ENCODE measurements at regions not wholly inside any gene's neighbourhood (a gene's known extent, or its start where the extent isn't known, plus 50 kb on each side); places are given as distances from the start of the nearest gene placed in this dataset.

- intact Hi-C loops (cut with DNase I) = no loop called here
- DNase-seq (ENCODE audit: low spot score in 2 of 2) = no peak
These were observed 195.2 kb downstream of the DAD1 start for GRCh38 chr14:22393796-22394195.

GRCh38 chr14:22391908-22392565 is 197.0 kb downstream of the DAD1 start:
- intact Hi-C loops (cut with DNase I) = no loop called here

More at GRCh38 chr14:22393796-22394195, 195.2 kb downstream of the DAD1 start:
- Histone ChIP-seq H3K4me1 (no peaks in the 10 kb centered on the region), H3K27me3 (no peaks in the 10 kb centered on the region), H3K36me3 (no peaks in the 10 kb centered on the region), H3K4me3 (no peak overlapping the region), H3K9me3 (no peaks in the 10 kb centered on the region), H3K27ac (no peak overlapping the region)
- TF ChIP-seq CTCF (IDR thresholded peaks at IDR 0.05) = no peak

GRCh38 chr14:22390824-22391461 is 198.1 kb downstream of the DAD1 start:
- Histone ChIP-seq H3K36me3 (no peaks in the 10 kb centered on the region), H3K27me3 (no peaks in the 10 kb centered on the region), H3K9me3 (no peaks in the 10 kb centered on the region), H3K4me3 (no peak overlapping the region), H3K4me1 (peaks cover 0 to 3% of the 10 kb centered on the region in 2 donors), H3K27ac (no peak overlapping the region)
- intact Hi-C loops (cut with DNase I) = no loop called here
- TF ChIP-seq CTCF (IDR thresholded peaks at IDR 0.05) = no peak
- DNase-seq (ENCODE audit: low spot score in 2 of 2) = no peak

More at GRCh38 chr14:22391908-22392565, 197.0 kb downstream of the DAD1 start:
- no peak overlapping the region for H3K4me3 ChIP-seq
- peak in 1 of 2 donors; percentile 69 for DNase-seq (ENCODE audit: low spot score in 2 of 2)
- H3K9me3 ChIP-seq = no peaks in the 10 kb centered on the region
- no peaks in the 10 kb centered on the region for H3K27me3 ChIP-seq
- peak; percentile 54 to 73 (median 67) for TF ChIP-seq CTCF (IDR thresholded peaks at IDR 0.05)
- no peak overlapping the region for H3K27ac ChIP-seq
- H3K36me3 ChIP-seq = no peaks in the 10 kb centered on the region
- H3K4me1 ChIP-seq = peaks cover 0 to 3% of the 10 kb centered on the region in 2 donors

- intact Hi-C loops (cut with DNase I) = no loop called here
These were observed 198.8 kb downstream of the DAD1 start for GRCh38 chr14:22390195-22390594.

More at GRCh38 chr14:22390195-22390594, 198.8 kb downstream of the DAD1 start:
- no peak for DNase-seq (ENCODE audit: low spot score in 2 of 2)
- H3K4me3 ChIP-seq = no peak overlapping the region
- H3K9me3 ChIP-seq = no peaks in the 10 kb centered on the region
- no peak overlapping the region for H3K27ac ChIP-seq
- H3K36me3 ChIP-seq = no peaks in the 10 kb centered on the region
- no peaks in the 10 kb centered on the region for H3K27me3 ChIP-seq
- H3K4me1 ChIP-seq = peaks cover 0 to 3% of the 10 kb centered on the region in 2 donors
- TF ChIP-seq CTCF (IDR thresholded peaks at IDR 0.05) = no peak

All from ascending aorta (tissue), 2 donors.